Endothelial cell of umbilical vein (primary cell): ENCODE measurements at regions not wholly inside any gene's neighbourhood (a gene's known extent, or its start where the extent isn't known, plus 50 kb on each side); places are given as distances from the start of the nearest gene placed in this dataset.

Experiments
- CTCF ChIP-seq, 2 donors: IDR thresholded peaks; 1 replicate in 1 of 2; 2 replicates in 1 of 2; pipeline ENCODE4 v1.5.1; 2011; ENCODE audit warnings: low read length in 2 of 2, mild to moderate bottlenecking in 2 of 2, moderate library complexity in 2 of 2, control low read depth in 1 of 2, inconsistent platforms in 1 of 2, low read depth in 1 of 2; ENCODE audit not compliant: insufficient read depth in 1 of 2; ENCODE audit errors: extremely low read depth in 1 of 2
- EZH2 ChIP-seq: IDR thresholded peaks from 2 replicates; pipeline ENCODE4 v1.6.1; 2012; ENCODE audit warnings: borderline replicate concordance, low read depth, mild to moderate bottlenecking, moderate library complexity, low read length, inconsistent platforms; ENCODE audit not compliant: severe bottlenecking
- GATA2 ChIP-seq: IDR thresholded peaks from 2 replicates; pipeline ENCODE4 v1.7.0; 2011; ENCODE audit warnings: low read depth, mild to moderate bottlenecking, moderate library complexity, mixed read lengths, low read length; ENCODE audit not compliant: insufficient read length, insufficient read depth
- POLR2A ChIP-seq: IDR thresholded peaks from 2 replicates; pipeline ENCODE4 v1.6.1; 2012; ENCODE audit warnings: low read depth, mild to moderate bottlenecking, control low read depth, low read length
- POLR2AphosphoS5 ChIP-seq: IDR thresholded peaks from 2 replicates; pipeline ENCODE4 v1.6.1; 2012; ENCODE audit warnings: low read depth, mild to moderate bottlenecking, control low read depth, low read length, moderate library complexity; ENCODE audit not compliant: insufficient read depth

- TF ChIP-seq CTCF (IDR thresholded peaks at IDR 0.05; ENCODE audit: extremely low read depth in 1 of 2, insufficient read depth in 1 of 2, low read depth in 1 of 2, low read length in 2 of 2) = no peak
- no peak for TF ChIP-seq POLR2A
- no peak for TF ChIP-seq EZH2
- TF ChIP-seq GATA2 = no peak
- no peak for TF ChIP-seq POLR2AphosphoS5
These were observed 685.7 kb downstream of the ADGRL2 start for GRCh38 chr1:82486468-82486867.
